Activated naive CD8-positive, alpha-beta T cell (primary cell): ENCODE measurements at regions not wholly inside any gene's neighbourhood (a gene's known extent, or its start where the extent isn't known, plus 50 kb on each side); places are given as distances from the start of the nearest gene placed in this dataset.
"Not testable (repeated sequence)": the region's sequence is repeated elsewhere in the genome, so short reads cannot be mapped to it uniquely, and the experiment has no call there.

ENCODE experiments used
- H3K27ac Mint-ChIP-seq: one replicate; pipeline ENCODE4 v1.8.0; 2021; ENCODE audit warnings: mixed read lengths
- H3K27me3 Mint-ChIP-seq: one replicate; pipeline ENCODE4 v1.8.0; 2021; ENCODE audit warnings: mixed read lengths
- H3K36me3 Mint-ChIP-seq: one replicate; pipeline ENCODE4 v1.8.0; 2021; ENCODE audit warnings: mixed read lengths
- H3K4me1 Mint-ChIP-seq: one replicate; pipeline ENCODE4 v1.8.0; 2021; ENCODE audit warnings: low read depth, mixed read lengths
- H3K4me3 Mint-ChIP-seq: one replicate; pipeline ENCODE4 v1.8.0; 2021; ENCODE audit warnings: mild to moderate bottlenecking, mixed read lengths
- H3K9me3 Mint-ChIP-seq: one replicate; pipeline ENCODE4 v1.8.0; 2021; ENCODE audit warnings: low read depth, mixed read lengths

DNA sequence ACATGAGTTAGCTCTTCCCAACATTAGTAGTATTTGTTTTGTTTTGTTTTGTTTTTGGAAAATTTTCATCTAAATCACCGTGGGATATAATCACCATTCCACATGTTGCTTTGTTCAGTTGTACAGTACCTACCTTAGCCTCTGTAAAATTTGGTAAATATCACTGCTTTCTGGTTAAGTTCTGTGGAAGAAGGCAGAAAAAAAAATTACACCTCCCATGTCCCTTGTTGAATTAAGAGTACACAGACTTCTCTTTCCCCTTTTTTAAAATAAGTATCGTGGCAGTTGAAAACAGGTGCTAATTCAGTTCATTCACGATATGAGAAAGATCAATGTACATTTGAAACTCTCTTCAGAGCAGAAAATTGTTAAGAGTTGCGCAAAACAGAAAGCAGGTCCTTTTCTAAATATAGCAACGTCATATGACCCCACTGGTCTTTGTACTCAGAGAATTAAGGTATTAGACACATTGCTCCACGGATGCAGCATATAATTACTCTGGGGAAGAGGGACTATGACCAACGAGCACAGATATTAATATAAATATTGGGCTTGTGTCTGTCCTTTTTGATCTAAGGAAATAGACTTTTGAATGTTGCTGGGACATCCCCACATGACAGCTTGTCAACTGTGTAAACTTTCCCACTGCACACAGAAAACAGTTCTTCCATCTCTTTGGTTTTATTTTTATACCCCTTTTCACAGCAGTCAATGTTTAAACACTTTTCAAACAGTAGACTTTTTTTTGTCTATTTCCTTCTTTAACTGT, 58.6 kb upstream of the ZNF217 start:
- H3K36me3 Mint-ChIP-seq = no peaks in the 10 kb centered on the region
- peaks cover 47% of the 10 kb centered on the region for H3K4me1 Mint-ChIP-seq
- peak overlapping the region; percentile 94 for H3K27ac Mint-ChIP-seq
- peak overlapping the region; percentile 79 for H3K4me3 Mint-ChIP-seq
- H3K27me3 Mint-ChIP-seq = no peaks in the 10 kb centered on the region
- no peaks in the 10 kb centered on the region for H3K9me3 Mint-ChIP-seq

DNA sequence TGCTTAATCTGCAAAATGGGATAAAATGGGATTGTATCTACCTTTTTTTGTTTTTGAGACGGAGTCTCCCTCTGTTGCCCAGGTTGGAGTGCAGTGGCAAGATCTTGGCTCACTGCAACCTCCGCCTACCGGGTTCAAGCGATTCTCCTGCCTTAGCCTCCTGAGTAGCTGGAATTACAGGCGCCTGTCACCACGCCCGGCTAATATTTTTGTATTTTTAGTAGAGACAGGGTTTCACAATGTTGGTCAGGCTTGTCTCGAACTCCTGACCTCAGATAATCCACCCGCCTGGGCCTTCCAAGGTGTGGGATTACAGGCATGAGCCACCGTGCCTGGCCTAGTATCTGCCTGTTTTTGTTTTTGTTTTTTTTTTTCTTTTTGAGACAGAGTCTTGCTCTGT, 55.9 kb upstream of the ZNF217 start:
- H3K27ac Mint-ChIP-seq, H3K9me3 Mint-ChIP-seq, H3K27me3 Mint-ChIP-seq, H3K36me3 Mint-ChIP-seq, H3K4me3 Mint-ChIP-seq: not testable (repeated sequence)
- H3K4me1 Mint-ChIP-seq = peaks cover 37% of the 10 kb centered on the region

DNA sequence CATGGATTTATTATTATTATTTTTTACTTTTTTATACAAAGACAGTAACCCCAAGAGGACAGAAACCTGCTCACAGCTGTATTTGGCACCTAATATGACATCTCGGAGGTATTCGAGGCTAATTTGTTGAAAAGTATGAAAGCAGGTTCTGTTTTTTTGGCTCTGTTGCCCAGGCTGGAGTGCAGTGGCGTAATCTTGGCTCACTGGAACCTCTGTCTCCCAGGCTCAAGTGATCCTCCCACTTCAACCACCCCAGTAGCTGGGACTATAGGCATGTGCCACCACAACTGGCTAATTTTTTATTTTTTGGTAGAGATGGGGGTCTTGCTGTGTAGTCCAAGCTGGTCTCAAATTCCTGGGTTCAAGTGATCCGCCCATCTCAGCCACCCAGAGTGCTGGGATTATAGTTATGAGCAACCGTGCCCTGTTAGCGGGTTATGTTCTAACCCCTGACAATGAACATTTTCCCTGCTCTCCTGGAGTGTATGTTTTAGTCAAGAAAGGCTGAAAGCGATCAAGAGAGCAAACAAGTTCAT, 53.7 kb upstream of the ZNF217 start:
- no peaks in the 10 kb centered on the region for H3K36me3 Mint-ChIP-seq
- no peak overlapping the region for H3K4me3 Mint-ChIP-seq
- no peak overlapping the region for H3K27ac Mint-ChIP-seq
- H3K9me3 Mint-ChIP-seq = no peaks in the 10 kb centered on the region
- H3K4me1 Mint-ChIP-seq = peaks cover 39% of the 10 kb centered on the region
- no peaks in the 10 kb centered on the region for H3K27me3 Mint-ChIP-seq

DNA sequence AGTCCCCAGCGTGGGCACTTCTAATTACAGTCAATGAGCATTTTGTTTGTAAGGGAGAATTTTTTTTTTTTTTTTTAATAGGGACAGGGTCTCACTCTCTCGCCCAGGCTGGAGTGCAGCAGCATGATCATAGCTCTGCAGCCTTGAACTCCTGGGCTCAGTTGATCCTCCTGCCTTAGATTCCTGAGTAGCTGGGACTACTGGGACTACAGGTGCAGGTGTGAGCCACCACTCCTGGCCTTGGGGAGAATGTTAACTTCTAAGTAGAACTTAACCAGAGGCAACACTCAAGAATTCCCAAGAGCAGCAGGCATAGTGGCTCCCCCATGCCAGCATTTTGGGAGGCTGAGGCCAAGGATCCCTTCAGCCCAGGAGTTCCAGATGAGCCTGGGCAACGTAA, 52.9 kb upstream of the ZNF217 start:
- Mint-ChIP-seq H3K9me3 (no peaks in the 10 kb centered on the region), H3K27ac (no peak overlapping the region), H3K4me3 (no peak overlapping the region), H3K4me1 (peaks cover 38% of the 10 kb centered on the region), H3K36me3 (no peaks in the 10 kb centered on the region), H3K27me3 (no peaks in the 10 kb centered on the region)

DNA sequence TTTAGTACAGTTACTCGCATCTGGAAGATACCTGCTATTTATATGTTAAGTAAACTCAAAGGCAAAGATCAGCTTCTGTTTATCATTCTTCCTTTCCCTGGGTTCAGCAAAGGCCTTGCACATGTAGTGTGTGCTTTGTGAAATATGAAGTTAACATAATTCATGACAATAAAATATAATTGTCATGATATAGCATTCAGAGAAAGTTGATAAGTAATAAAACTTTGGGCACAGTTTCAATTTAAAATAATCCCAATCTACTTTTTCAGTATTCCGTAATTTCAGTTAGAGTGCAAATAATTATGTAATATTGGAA, 51.9 kb upstream of the ZNF217 start:
- Mint-ChIP-seq H3K9me3 (no peaks in the 10 kb centered on the region), H3K4me1 (peaks cover 44% of the 10 kb centered on the region), H3K4me3 (no peak overlapping the region), H3K27ac (peak overlapping the region; percentile 46), H3K36me3 (no peaks in the 10 kb centered on the region), H3K27me3 (no peaks in the 10 kb centered on the region)

DNA sequence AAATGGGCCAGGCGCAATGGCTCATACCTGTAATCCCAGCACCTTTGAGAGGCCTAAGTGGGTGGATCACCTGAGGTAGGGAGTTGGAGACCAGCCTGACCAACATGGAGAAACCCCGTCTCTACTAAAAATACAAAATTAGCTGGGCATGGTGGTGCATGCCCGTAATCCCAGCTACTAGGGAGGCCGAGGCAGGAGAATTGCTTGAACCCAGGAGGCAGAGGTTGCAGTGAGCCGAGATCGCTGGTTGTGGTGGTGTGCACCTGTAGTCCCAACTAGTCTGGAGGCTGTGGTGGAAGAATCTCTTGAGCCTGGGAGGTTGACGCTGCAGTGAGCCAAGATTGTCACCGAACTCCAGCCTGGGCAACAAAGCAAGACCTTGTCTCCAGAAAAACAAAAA, 50.5 kb upstream of the ZNF217 start:
- not testable (repeated sequence) for H3K9me3 Mint-ChIP-seq, H3K27me3 Mint-ChIP-seq, H3K4me3 Mint-ChIP-seq, H3K36me3 Mint-ChIP-seq
- H3K4me1 Mint-ChIP-seq = peaks cover 53% of the 10 kb centered on the region
- H3K27ac Mint-ChIP-seq = peak overlapping the region; percentile 73
